ENCODE measurements at regions not wholly inside any gene's neighbourhood (a gene's known extent, or its start where the extent isn't known, plus 50 kb on each side); places are given as distances from the start of the nearest gene placed in this dataset.
A peak's percentile ranks its signal among the peaks of the same experiment; 100 is the strongest.

GRCh38 chr1:118773656-118774055 lies 214.5 kb downstream of the TBX15 start:
- no peak for TF ChIP-seq CTCF (IDR thresholded peaks at IDR 0.05; ENCODE audit: low read depth, low read length, missing control alignments)
- Histone ChIP-seq H3K27me3 (replicated peaks) (no peaks in the 10 kb centered on the region), H3K4me3 (ENCODE audit: low read depth, low read length) (no peak overlapping the region), H3K27ac (no peak overlapping the region), H3K36me3 (replicated peaks) (no peaks in the 10 kb centered on the region)
- in situ Hi-C loops (cut with HindIII; ENCODE audit: low pct_ligation_motif_present, low sequenced_read_pairs): no loop called here
- DNase-seq: no peak

GRCh38 chr1:118767971-118768370 lies 220.2 kb downstream of the TBX15 start:
- no peak for TF ChIP-seq CTCF (IDR thresholded peaks at IDR 0.05; ENCODE audit: low read depth, low read length, missing control alignments)
- no peak overlapping the region for H3K27ac ChIP-seq
- no peak for DNase-seq
- no peaks in the 10 kb centered on the region for H3K36me3 ChIP-seq (replicated peaks)
- no peak overlapping the region for H3K4me3 ChIP-seq (ENCODE audit: low read depth, low read length)
- in situ Hi-C loops (cut with HindIII; ENCODE audit: low pct_ligation_motif_present, low sequenced_read_pairs): no loop called here
- no peaks in the 10 kb centered on the region for H3K27me3 ChIP-seq (replicated peaks)

- DNase-seq: no peak
- Histone ChIP-seq H3K27ac (no peak overlapping the region), H3K36me3 (replicated peaks) (no peaks in the 10 kb centered on the region), H3K4me3 (ENCODE audit: low read depth, low read length) (no peak overlapping the region), H3K27me3 (replicated peaks) (no peaks in the 10 kb centered on the region)
- no peak for TF ChIP-seq CTCF (IDR thresholded peaks at IDR 0.05; ENCODE audit: low read depth, low read length, missing control alignments)
- in situ Hi-C loops (cut with HindIII; ENCODE audit: low pct_ligation_motif_present, low sequenced_read_pairs): no loop called here
These were observed 234.2 kb downstream of the TBX15 start for GRCh38 chr1:118753976-118754375.

- no peak for TF ChIP-seq CTCF (IDR thresholded peaks at IDR 0.05; ENCODE audit: low read depth, low read length, missing control alignments)
- in situ Hi-C loops (cut with HindIII; ENCODE audit: low pct_ligation_motif_present, low sequenced_read_pairs): no loop called here
- Histone ChIP-seq H3K27ac (no peak overlapping the region), H3K27me3 (replicated peaks) (no peaks in the 10 kb centered on the region), H3K4me3 (ENCODE audit: low read depth, low read length) (no peak overlapping the region), H3K36me3 (replicated peaks) (no peaks in the 10 kb centered on the region)
- no peak for DNase-seq
These were observed 237.0 kb downstream of the TBX15 start for GRCh38 chr1:118751166-118751565.

- no peak for DNase-seq
- Histone ChIP-seq H3K36me3 (replicated peaks) (no peaks in the 10 kb centered on the region), H3K27me3 (replicated peaks) (no peaks in the 10 kb centered on the region), H3K27ac (no peak overlapping the region), H3K4me3 (ENCODE audit: low read depth, low read length) (no peak overlapping the region)
- in situ Hi-C loops (cut with HindIII; ENCODE audit: low pct_ligation_motif_present, low sequenced_read_pairs): no loop called here
- no peak for TF ChIP-seq CTCF (IDR thresholded peaks at IDR 0.05; ENCODE audit: low read depth, low read length, missing control alignments)
These were observed 243.7 kb downstream of the TBX15 start for GRCh38 chr1:118744420-118744819.

- DNase-seq: peak; percentile 5
- in situ Hi-C loops (cut with HindIII; ENCODE audit: low pct_ligation_motif_present, low sequenced_read_pairs): no loop called here
- Histone ChIP-seq H3K4me3 (ENCODE audit: low read depth, low read length) (no peak overlapping the region), H3K27me3 (replicated peaks) (no peaks in the 10 kb centered on the region), H3K36me3 (replicated peaks) (no peaks in the 10 kb centered on the region), H3K27ac (no peak overlapping the region)
- TF ChIP-seq CTCF (IDR thresholded peaks at IDR 0.05; ENCODE audit: low read depth, low read length, missing control alignments): no peak
These were observed 248.6 kb downstream of the TBX15 start for GRCh38 chr1:118739501-118739900.
